ENCODE measurements at regions not wholly inside any gene's neighbourhood (a gene's known extent, or its start where the extent isn't known, plus 50 kb on each side); places are given as distances from the start of the nearest gene placed in this dataset.

- TF ChIP-seq, protein P1, sequence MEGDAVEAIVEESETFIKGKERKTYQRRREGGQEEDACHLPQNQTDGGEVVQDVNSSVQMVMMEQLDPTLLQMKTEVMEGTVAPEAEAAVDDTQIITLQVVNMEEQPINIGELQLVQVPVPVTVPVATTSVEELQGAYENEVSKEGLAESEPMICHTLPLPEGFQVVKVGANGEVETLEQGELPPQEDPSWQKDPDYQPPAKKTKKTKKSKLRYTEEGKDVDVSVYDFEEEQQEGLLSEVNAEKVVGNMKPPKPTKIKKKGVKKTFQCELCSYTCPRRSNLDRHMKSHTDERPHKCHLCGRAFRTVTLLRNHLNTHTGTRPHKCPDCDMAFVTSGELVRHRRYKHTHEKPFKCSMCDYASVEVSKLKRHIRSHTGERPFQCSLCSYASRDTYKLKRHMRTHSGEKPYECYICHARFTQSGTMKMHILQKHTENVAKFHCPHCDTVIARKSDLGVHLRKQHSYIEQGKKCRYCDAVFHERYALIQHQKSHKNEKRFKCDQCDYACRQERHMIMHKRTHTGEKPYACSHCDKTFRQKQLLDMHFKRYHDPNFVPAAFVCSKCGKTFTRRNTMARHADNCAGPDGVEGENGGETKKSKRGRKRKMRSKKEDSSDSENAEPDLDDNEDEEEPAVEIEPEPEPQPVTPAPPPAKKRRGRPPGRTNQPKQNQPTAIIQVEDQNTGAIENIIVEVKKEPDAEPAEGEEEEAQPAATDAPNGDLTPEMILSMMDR (IDR thresholded peaks at IDR 0.05; ENCODE audit: insufficient read depth, low read length) = no peak
- TF ChIP-seq GABPA (IDR thresholded peaks at IDR 0.05; ENCODE audit: low read depth) = no peak
Observed at GRCh38 chr2:145811276-145812164, 1291.6 kb upstream of the ZEB2 start.

Measured in HL-60 (cell line).